HG03060 (cell line): ENCODE measurements at regions not wholly inside any gene's neighbourhood (a gene's known extent, or its start where the extent isn't known, plus 50 kb on each side); places are given as distances from the start of the nearest gene placed in this dataset.
A peak's percentile ranks its signal among the peaks of the same experiment; 100 is the strongest.

Experiments
- ATAC-seq: cut with Tn5 transposase; IDR thresholded peaks from one replicate; pipeline ENCODE4 v1.9.1; 2021; ENCODE audit warnings: low read depth, moderate number of reproducible peaks; ENCODE audit not compliant: unreplicated experiment

DNA sequence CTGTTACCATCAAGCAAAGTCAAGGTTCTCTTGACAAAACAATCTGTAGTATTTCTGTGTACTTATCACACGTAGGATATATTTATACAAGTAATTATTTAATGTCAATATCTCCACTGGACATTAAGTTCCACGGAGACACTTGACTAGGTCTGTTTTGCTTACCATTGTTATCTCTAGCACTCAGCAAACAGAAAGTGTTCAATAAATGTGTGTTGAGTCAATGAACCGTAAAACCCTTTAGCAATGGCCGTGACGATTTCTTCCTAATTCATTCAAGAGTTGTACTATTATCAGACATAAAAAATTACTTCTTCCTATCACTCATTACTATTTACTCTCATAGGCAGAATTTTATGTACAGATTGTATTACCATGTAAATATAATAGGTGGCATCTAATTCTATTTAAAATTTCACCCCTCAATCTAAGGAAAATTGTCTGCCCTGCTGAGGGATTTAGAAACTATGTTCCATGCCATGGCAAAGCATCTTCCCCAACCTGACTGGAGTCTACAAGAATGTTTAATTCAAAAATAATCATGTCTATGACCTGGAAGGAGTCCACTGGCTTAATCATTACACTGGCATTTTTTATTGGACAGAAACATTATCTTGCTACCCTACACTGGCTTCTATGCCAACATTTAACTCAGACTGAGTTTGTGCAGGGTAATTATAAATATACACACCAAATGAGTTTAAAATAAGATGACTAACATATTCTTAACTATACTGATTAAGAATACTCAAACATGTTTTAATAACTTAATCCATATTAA, 301.9 kb downstream of the ZEB2 start:
- ATAC-seq: no peak

DNA sequence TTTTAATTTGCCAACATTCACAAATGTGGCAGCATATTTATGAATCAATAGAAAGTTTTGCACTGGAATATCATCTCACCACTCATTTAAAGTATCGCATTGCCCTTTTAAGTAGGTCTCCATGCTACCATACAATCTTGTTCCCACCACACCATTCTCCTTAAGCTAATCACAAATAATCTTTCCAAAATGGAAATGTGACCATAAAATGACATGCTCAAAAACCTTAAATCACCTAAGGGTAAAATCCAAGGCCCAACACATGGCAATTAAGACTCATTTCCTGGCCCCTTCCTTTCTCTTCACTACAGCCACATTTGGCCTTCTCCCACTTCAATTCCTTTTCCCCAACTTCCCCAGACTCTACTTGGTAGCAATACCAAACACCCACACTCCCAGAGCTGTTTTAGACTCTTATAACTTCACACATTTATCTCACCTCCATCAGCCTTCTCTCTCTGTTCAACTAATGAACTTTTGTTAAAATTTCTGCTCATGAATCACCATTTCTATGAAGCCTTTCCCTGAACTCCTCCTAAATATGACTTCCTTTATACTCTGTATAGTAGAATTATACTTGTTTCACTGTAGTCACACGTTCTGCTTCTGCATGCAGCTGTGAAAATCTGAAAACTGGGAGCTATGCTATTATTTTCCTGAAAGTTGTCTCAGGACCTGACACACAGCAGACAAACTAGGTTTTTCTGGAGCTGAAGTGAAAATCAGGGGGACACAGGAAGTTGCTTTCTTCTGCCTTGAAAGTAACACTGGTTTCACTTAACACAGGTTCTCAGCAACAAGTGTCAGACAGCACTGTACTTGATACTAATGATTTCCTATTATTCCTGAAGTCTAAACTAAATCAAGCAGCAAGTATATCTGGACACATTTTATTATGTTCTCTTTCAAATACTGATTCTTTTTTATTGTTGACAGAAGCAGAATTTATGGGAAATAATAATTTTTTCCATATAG, 303.9 kb downstream of the ZEB2 start:
- no peak for ATAC-seq

DNA sequence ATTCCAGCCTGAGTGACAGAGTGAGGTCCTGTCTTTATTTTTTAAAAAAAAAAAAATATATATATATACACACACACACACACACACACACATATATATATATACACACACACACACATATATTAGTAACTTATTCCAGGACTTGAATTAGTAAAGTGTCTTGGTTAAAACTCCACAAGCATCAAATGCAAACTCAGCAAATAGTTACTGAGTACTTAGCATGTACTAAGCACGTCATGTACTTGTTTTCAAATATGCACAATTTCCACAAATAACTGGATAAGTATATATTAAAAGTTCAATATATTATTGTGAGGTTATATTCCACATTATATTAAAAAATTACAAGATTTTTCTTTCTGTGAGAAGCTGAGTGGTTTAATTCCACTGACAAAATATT, 304.7 kb downstream of the ZEB2 start:
- no peak for ATAC-seq

DNA sequence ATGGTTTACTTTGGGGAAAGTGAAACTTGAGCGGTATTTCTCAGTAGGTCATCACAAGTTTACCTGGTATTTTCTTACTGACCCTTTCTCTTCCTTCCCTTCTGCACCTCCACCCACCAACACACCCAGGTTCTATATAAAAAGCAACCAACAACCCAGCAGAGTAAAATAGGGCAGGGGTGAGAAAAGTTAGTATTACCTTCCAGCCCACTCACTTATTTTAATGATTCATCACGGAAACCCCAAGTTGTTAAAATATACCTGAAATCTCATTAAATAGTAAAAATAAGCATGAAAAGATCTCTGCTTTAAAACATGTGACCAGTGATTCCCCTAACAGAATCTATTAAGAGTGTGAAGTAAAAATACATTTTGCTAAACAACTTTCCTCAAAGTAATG, 306.1 kb downstream of the ZEB2 start:
- peak; percentile 90 for ATAC-seq

DNA sequence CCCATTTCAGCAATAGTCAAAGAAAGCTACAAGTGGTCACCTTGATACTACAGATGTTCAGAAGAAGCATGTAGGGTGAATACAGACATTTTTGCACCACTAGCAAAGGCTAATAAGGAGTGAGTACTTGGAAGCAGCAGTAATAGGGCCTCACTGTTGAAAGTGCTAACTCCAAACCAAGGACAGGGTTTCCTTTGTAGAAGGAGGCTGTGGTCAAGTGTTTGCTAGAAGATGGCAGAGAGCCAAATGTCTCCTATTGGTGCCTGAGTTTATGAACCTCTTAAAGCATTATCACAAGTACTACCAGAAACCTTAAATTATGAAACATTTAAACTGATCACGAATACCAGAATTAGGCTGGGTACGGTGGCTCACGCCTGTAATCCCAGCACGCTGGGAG, 308.1 kb downstream of the ZEB2 start:
- no peak for ATAC-seq

DNA sequence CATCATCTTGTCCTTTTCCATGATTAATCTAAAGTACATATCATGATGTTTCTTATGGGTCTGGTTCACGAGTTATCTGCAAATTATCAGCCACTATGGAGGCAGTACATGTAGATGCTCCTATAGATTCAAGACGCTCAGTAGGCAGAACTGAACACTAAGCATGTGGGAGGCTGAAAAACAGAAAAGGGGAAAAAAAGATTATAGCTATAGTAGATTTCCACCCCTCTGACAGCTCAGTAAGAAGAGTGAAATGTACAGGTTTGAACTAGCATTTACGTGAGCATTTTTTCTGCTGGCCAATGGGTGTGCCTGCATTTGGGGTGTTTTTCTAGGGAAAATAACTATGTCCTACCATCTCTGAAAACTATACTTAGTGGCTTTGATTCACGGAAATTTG, 308.9 kb downstream of the ZEB2 start:
- ATAC-seq: no peak

DNA sequence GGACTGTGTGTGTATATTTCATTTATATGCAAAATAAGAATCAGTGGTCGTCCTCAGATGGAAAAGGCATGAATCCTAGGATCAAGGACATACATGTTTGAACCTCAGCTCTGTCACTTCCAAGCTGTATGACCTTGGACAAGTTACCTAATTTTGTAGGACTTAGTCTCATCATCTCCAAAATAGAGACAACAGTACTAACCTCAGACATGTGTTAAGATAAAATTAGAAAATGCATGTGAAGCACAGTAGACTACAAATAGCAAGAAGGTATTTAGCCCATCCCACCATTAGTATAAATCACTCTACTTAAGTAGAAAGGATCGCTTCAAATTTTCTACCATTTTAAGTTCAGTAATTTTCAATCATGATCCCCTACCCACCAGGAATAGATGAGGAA, 309.8 kb downstream of the ZEB2 start:
- no peak for ATAC-seq

DNA sequence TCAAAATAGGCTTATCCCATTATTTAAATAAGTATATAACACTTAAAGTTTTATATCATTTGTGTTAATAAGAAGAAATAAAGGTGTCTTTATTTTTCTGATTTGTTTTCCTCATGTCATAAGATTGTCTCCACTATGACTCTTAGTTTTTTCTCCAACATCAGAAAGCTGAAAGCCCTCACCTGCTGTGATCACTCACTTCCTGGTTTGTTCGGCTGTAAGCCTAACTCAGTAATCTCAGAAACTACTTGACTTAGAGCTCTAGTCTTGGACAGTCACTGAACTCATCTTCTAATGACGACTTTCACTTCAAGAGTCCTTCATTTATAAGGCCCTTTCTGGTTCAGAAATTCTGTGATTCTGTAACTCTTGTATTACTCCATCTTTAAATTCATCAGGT, 311.0 kb downstream of the ZEB2 start:
- no peak for ATAC-seq

DNA sequence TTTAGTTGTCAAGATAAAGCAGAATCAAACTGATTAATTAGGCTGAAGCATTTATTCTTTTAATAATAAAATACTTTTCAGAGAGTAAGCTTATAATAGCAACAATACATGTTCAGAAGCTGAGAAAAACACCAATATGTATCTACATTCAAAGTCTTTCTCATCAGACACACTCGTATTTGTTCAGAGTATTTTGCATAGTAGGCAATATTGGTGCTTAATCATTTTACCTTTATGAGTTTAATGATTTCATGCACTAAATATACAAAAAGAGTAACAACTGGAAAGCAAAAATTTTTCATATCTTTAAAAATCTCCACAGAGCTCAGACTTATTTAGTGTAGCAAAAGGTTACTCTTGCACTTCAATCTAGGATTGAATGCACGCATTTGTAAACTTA, 313.9 kb downstream of the ZEB2 start:
- ATAC-seq: no peak

DNA sequence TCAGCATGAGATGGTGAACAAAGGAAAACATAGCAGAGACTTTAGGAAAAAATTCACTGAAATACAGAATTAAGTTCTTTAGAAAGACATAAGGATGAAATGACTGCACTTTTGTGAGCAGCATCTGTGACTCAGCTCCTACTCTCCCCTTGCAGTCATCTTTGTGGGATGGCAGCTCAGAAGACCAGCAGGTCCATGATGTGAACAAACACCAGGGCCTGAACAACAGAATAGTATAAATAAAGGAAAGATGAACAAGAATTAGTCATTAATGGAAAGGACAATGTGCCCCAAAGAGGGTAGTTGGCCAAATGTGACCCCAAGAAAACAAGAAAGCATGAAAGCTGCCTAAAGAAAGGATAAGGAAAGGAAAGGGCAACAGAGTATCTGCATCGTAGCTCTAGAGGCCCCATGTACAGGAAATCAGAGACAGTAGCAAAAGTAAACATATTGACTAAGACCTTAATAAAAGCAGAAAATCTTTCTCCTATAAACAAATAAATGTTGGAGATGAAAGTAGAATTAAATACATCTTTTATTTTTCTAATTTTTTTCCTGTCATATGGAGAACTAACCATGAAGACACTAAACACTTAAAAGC, 318.0 kb downstream of the ZEB2 start:
- no peak for ATAC-seq

DNA sequence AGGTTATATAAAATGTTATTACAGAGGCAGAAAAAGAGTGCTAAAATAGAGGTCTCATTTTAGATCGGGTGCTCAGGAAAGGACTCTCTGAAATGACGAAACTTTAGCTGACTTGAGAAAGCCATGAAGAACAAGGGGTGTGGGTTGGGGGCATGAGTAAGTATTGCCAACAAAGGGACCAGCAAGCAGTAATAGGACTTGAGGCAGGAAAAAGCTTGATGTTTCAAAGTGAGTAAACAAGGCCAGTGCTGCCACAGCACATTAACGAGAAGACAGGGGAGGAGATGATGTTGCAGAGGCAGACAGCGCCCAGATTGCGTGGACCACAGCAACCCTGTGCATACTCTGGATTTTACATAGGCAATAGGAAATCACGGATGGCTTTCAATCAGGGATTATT, 318.8 kb downstream of the ZEB2 start:
- no peak for ATAC-seq

DNA sequence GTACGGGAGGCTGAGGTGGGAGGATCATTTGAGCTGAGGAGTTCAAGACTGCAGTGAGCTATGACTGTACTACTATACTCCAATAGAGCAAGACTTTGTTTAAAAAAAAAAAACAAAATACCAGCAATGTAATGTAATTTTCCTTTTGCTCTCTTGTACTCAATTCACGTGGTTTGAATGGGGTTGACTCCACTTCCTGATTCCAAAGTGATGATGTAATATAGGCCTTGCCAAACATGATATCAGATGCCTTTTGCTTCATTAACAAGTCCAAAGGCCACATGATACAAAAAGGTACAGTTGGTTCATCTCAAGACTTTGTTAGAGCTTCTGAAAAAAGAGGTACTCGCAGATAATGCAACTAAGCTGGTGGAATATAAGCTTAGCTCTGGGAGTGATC, 321.8 kb downstream of the ZEB2 start:
- no peak for ATAC-seq

DNA sequence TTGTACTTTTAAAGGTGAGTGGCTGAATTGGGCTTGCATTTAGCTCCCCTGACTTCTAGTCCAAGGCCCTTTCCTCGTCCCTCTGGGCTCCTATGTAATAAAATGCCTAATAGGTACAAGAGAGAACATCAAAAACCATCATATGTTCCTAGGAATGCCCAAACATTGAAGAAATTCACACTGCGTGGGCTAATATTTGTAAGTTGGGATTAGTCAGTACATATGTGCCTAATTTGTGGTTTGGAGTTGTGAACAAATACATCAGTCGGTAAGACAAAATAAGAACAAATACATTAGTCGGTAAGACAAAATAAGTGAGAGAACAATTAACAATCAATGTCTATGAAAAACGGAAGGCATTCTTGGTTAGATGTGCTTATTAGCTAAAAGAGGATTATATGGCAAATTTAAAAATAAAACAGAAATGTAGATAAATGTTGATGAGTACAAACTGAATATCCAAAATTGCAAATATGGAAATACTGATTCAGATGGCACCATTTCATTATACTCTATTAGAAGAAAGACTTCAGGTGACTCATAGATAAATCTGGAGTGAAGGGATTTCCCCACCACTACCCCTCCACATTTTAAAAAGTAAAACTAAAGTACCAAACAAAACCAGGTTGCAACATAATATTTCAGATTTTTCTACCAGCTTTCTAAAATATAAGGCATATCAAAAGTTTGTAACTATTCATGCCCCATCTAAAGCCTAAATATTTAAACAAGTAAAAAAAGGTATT, 325.4 kb downstream of the ZEB2 start:
- ATAC-seq: no peak

DNA sequence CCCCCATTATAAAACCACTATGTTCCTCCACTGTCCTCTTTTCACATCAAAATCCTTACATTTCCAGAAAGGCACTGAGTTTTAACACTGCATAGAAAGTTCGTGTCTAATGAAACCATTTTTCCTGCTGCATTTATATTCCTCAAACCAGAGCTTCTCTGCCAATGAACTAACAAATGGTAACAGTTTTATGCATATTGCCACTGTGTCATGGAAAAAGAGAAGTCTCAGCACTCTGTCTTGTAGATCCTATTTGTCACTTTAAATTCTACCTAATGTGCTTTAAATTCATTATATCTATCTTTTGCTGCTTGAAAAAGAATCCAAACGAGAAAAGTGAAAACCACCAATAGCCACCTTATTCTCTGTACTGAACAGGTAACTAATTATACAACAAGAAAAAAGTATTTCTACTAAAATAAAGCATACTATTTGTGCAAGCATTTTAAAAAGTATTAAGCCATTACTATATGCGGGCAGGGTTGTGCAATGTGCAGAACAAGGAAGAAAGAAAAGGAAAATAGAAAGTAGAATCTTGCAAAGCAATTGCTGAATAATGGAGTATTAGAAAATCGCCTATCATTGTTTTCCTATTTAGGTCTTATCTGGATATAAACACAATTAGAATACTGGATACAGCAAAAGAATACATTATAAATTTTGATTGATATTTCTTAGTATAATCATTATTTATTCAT, 328.9 kb downstream of the ZEB2 start:
- no peak for ATAC-seq

DNA sequence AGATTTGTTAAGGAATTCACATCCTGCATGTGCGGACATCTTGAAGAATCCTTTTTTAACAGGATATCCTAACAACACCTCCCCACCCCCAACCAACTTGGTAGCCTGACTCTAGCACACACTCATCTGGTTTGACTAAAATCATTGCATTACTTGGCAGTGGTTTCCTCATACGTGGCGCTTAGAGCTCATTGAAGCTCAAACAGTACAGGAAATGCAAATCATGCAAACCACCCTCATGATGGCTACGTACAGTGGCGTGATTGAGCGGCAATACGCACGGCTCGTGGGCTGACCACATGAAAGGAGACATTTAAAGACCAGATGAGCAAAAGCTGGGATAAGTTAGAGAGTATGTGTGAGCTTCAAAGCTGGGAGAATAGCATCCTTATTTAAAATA, 336.2 kb downstream of the ZEB2 start:
- ATAC-seq: peak; percentile 99

DNA sequence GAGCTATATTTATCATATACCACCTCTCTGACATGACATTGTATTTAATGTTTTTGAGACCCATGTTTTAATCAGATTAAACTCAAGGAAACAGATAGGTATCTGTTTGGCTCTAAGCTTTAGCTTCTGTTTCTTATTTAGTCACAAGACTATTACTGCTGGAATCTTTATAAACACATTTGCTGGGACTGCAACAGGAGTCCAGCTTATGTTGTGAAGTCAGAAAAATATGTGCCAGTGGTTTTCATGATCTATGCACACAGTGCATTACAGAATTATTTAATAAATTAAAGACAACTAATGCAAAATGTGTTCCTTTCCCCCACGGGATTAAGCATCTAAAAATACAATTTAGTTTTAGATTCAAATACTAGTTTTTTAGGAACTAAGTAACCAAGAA, 338.9 kb downstream of the ZEB2 start:
- ATAC-seq: no peak

DNA sequence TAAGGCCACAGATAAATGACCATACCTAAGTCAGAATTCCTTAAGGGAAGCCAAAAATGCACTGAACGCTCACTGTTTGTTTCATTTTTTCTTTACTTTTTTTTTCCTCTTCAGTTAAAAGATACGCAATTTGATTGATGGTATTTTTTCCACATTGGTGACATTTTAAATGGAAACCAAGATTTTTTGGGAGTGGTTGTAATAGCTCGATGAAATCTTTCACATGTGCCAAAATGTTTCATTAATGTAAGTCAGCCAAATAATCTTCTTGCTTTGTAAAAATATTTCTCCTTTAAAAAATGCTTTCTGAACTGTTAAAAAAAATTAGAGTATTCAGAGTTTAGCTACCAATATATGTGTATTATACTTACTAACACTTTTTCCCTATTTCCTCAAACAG, 339.8 kb downstream of the ZEB2 start:
- no peak for ATAC-seq

DNA sequence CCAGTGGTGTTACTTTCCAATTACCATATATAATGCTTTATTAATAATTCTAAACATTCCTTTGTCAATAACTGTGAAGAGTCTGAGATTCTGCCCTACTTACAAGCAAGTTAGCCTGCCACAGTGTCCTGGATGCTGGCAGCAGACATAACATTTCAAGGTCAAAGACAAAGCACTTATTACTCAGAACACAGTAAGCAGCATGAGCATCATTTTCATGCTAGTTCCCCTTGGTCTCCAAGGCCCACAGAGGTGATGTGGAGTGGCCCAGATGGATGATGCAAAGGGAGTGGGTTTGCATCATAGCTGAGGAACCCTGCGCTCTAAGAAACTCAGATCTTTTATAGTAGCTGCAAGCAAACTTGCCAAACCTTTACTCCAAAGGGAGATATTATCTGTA, 349.7 kb downstream of the ZEB2 start:
- no peak for ATAC-seq

DNA sequence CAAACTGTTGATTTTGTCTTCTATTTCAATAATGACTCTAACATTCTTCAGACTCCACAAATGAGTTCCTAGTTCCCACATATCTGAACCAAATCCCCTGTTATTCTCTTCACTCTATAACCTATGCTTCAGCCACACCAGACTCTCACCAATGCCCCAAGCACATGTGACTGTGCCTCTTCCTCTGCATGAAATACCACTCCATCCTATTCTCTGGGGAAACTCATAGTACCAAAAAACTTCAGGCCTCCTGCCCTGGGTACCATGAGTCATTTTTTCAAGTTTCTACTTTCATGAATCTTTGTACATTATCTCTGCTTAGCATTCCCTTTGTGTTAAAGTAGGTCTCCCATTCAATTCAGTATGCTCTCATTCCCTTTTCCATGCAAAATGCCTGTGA, 353.2 kb downstream of the ZEB2 start:
- ATAC-seq: no peak

DNA sequence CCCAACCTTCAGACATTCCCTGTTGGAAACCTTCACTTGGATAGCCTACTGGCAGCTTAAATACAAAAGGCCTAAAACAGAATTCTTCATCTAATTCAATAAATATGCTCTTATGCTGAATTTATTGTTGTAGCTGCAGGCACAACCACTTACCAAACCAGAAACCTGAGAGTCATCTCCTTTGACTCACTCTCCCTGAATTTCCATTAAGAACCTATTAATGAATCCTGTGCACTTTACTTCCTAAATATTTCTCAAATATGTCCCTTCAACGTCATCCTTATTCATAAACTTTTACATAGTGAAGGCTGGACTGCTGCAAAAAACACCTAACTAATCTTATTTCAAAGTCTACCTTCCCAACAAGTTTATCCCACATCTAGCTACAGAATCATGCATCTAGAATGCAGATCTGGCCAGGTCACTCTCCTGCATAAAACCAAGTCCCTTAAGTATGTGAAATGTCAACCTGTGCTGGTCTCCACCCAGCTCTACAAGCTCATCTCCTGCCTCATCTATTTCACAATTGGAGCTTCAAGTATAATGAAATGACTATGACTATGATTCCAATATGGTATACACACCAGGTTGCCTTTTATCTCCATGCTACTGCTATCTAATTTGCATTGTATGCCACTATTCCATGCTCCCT, 354.2 kb downstream of the ZEB2 start:
- no peak for ATAC-seq
